Pons (tissue), 1 donor: ENCODE measurements at regions not wholly inside any gene's neighbourhood (a gene's known extent, or its start where the extent isn't known, plus 50 kb on each side); places are given as distances from the start of the nearest gene placed in this dataset.
"Not testable (repeated sequence)": the region's sequence is repeated elsewhere in the genome, so short reads cannot be mapped to it uniquely, and the experiment has no call there.

Experiments used
- DNase-seq: peaks from one replicate; pipeline ENCODE4 v3.0.0-alpha.2; 2016; ENCODE audit warnings: low spot score

GRCh38 chr7:152594801-152595200, 81.1 kb downstream of the XRCC2 start:
- DNase-seq, result no peak

DNA sequence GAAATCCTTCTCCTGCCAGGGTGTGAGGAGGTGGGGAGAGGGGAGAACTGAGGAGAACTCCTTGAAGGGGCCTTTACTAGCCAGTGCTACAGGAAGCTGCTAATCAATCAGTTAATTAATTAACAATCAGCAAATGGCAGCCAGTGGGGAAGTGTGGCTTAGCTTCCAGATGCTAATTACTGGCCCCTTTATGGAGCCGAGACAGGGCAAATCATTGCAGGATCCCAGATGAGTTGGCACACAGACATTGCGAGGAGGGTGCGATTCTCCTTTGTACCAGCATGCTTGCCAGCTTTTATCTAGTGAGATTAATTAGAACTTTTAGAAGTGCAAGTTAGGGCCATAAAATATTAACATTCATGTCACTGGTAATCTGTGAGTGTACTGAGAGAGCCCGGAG, 84.0 kb downstream of the XRCC2 start:
- DNase-seq, result no peak

DNA sequence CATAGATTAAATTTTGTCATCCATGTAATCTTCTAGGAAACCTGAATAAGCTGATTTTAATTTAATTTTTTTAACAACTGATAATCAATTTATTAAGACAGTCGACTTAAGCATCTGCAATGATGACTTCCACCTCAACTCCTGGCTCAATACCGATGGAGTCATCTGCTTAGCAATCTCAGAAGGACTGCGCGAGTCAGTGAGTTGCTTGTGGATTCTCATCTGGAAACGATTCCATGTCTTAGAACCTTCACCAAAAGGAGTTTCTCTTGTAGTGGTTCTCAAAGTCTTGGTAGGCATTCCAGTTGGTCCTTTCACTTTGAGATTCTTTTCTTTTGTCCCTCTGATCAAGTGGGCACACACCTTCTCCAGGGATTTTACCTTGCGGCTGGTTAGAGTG, 85.5 kb downstream of the XRCC2 start:
- DNase-seq, result no peak

DNA sequence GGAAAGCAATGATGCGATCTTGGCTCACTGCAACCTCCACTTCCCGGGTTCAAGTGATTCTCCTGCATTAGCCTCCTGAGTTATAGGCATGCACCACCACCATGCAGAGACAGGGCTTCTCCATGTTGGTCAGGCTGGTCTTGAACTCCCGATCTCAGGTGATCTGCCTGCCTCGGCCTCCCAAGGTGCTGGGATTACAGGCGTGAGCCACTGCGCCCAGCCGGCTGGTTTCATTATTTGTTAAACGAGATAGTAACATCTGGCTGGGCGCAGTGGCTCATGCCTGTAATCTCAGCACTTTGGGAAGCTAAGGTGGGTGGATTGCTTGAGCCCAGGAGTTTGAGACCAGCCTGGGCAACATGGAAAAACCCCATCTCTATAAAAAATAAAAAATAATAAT, 86.1 kb downstream of the XRCC2 start:
- DNase-seq, result not testable (repeated sequence)

GRCh38 chr7:152588350-152588749, 87.6 kb downstream of the XRCC2 start:
- no peak for DNase-seq

DNA sequence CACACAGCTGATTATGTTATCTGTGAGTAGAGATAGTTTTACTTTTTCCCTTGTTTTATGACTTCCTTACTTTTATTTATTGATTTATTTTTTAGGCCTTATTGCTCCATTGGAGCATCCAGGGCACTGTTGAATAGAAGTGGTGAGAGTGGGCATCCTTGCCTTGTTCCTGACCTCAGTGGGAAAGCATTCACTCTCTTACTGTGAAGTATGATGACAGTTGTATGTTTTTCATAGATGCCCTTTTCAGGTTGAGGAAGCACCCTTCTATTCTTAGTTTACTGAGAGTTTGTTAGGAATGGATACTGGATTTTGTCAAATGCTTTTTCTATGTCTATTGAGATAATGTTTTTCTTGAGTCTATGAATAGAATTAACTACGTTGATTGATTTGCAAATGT, 88.6 kb downstream of the XRCC2 start:
- DNase-seq, result no peak

DNA sequence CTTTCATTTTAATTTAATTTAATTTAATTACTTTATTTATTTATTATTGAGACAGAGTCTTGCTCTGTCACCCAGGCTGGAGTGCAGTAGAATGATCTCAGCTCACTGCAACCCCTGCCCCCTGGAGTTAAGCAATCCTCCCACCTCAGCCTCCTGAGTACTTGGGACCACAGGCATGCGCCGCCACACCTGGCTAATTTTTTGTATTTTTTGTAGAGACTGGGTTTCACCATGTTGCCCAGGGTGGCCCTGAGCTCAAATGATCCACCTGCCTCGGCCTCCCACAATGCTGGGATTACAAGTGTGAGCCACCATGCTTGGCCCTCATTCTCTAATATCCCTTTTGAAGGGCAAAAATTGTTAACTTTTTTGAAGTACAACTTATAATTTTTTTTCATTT, 92.9 kb downstream of the XRCC2 start:
- DNase-seq, result no peak

- DNase-seq, result no peak
Measured at GRCh38 chr7:152579070-152579469, 96.9 kb downstream of the XRCC2 start.

DNA sequence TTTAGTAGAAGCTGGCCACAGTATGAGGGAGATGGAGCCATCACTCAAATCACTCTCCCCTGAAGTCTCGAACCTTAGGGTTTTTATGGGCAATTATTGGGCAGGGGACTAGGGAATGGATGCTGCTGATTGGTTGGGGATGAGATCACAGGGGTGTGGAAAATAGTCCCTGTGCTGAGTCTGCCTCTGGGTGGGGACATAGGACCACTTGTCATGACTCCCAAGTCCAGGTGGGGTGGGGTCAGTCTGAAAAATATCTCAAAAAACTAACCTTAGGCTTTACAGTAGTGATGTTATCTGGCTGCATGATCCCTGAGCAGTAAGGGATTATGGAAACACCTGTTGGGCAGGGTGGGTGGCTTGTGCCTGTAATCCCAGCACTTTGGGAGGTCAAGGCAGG, 98.6 kb downstream of the XRCC2 start:
- no peak for DNase-seq

DNA sequence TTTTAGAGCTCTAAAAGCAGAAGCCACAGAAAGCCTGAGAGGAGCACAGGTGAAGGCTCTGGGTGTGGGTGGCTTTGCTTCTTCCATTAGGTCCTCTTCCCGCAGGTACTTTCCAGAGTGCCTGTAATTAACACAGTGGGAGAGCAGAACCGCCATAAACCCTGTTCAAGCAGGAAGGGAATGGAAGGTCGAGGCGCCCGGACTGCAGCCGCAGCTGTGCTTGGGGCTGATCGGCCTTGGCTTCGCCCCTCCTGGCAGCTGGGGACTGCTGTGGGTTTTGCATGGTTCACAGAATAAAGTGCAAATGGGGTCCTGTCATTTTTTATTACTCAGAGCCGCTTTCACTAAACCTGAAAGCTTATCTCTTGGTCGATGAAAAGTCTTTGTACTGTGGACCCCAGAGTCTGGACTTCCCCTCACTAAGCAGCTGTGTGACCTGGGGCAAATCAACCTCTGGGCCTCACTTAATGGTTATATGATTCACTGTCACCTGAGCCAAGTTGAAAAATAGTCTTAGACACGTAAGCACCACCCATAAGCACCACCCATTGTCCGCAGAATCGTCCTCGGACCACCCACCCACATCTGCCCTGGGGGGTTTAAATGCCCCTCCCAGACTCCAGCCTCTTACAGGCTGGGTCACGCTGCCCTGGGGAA, 100.9 kb downstream of the XRCC2 start:
- no peak for DNase-seq

GRCh38 chr7:152573186-152573585, 102.8 kb downstream of the XRCC2 start:
- not testable (repeated sequence) for DNase-seq

DNA sequence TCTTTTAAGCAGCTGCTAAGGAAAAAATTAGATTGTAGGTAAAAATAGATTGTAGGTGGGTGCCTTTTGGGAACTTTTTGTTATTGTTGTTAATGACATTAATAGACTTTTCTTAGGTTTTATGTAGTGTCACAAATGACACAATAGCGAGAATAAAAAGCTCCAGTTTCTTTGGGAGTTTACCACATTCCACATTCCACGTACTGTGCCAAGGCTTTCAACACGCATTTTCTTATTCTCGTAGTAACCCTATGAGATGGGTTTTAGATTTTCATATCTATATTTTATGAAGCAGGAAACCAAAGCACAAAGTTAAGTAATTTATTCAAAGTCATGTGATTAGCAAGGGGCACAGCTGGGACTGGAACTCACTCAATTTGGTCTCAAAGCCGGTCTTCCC, 103.8 kb downstream of the XRCC2 start:
- DNase-seq, result no peak

DNA sequence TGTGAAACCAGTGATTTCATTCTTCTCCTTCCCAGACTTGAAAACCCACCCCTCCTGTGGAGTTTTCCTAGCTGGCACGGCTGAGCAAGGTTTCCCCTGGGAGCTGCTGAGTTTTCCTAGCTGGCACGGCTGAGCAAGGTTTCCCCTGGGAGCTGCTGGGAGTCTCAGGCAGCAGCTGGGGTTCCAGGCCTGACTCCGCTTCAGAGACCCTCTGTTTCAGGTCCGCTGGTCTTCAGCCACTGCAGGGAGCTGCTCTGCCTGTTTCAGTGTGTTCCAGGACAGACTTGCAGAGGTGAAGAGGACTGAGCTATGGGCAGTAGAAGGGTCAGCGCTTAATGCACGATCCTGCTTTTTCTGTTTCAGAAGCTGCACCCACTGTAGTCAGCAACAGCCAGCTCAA, 104.9 kb downstream of the XRCC2 start:
- no peak for DNase-seq

GRCh38 chr7:152568972-152569371, 107.0 kb downstream of the XRCC2 start:
- DNase-seq, result no peak

DNA sequence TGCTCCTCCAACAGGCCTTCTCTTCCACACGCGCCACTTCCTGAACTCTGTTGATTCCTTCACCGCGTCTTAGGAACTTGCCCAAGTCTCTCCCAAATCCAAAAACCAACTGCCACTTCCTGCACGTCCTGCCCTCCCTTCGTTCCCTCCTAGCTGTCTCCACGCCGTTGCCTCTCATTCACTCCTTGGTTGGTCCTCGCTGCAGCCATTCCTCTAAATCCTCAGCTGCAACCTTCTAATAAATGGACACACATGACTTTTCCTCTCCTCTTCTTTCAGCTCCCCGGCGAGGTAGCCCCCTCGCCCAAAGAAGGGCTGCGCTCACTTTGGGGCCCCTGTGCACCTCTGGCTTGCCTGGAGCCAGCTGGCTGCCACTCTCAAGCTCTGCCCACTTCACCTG, 110.2 kb downstream of the XRCC2 start:
- no peak for DNase-seq

DNA sequence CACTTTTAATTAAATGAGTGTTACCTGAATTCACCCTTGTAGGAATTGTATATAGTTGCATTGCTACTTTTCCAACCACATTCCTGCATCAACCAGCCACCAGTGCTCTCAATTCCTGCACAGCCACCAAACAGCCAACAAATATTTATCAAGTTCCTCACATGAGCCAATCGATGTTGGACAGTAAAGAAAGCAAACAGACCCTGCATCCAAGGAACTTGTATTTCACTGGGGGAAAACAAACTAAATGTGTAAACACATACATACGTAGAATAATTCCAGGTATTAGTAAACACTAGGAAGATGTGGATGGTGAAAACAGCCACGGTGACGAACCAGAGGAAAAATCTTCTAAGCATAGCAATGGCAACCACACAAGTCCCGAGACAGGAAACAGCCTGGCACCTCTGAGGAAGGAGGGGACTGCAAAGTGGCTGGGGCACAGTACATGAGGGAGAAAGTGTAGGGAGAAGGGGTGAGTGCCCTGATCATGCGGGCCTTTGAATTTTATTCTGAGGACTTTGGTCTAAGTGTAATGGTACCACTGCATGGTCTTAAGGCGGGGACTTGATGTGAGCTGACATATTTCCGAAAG, 111.2 kb downstream of the XRCC2 start:
- no peak for DNase-seq

DNA sequence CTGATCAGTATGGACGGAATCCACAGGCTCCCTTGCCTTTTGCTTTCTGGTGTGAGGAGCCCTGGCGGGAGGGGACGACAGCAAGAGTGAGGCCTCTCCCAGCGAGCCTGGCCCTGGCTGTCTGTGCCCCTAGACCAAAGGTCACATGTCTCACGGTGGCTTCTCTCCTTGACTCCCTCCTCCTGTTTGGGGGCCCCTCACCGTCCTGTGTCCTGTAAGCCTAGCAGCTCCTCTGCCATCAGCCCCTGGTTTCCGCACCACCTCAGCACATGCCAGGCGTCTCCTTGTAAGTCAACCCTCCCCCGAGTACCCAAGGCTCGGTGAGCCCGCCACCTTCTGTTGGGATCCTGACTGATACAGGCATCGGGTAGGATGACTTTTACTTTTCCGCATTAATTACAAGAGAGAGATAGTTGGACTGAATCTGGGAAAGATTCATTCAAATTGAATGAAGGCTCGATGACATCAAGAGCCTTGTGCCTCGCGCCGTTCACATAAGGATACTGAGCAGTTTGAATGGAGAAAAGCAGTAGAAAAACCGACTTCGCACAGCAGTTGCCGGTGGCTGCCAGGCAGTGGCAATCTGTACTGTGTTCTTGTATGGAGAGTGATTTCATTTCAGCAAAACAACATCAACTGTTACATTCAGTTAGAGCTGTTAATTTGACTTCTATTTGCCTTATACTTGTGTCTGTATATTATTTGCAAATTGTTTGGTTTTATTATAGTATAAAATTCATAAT, 119.8 kb downstream of the XRCC2 start:
- DNase-seq, result no peak

GRCh38 chr7:152553671-152554317, 118.0 kb upstream of the KMT2C start:
- DNase-seq, result no peak

DNA sequence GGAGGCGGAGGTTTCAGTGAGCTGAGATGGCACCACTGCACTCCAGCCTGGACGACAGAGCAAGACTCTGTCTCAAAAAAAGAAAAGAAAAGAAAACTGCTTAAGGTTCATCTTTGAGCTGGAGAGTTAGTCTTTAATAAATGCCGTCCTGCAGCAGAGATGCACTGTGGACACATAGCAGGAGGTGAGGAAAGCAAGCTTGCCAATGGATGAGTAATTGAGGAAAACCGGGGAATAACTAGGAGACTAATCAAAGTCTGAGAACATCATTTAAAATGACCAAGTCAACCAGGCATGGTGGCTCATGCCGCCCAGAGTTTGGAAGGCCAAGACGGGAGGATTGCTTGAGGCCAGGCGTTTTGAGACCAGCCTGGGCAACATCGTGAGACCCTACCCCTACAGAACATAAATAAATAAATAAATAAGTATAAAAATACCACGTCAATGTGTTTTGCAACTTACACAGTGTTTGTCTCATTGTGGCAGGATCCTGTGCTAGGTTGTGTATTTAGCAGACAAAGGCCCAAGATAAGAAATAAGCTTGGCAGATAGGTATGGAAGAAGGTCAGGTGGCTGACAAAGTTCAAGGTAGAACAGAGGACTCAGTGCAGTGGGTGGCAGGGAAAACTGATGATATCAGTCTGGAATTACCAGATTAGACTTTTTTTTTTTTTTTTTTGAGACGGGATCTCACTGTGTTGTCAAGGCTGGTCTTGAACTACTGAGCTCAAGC, 115.7 kb upstream of the KMT2C start:
- DNase-seq, result no peak

DNA sequence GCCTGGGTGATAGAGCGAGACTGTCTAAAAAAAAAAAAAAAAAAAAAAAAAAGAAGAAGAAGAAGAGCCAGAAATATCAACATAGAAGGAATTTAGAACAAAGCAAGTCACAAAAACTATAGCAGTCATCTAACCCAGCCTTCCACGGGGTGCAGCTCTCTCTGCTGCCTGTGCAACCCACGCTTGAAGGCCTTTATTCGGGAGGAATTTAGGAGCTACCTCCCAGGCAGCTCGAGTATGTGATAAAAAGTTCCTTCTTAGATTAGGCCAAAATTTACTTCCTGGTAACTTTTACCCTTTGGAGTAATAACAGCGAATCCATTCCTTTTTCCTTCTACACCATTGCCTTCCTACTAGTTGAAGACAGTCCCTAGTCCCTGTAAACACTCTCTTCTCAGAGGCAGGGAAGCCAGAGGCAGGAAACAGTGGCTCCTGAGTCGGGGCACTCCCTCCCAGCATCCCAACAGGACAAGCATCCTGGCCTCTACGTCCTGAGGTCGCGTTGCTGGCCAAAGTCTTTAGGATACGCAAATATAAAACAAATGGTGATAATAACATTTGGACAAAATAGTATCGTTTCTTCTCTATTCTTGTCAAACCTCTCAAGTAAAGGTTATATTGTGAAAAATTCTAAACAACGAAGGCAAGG, 109.3 kb upstream of the KMT2C start:
- DNase-seq, result no peak

- no peak for DNase-seq
Measured at GRCh38 chr7:152544481-152544927, 108.7 kb upstream of the KMT2C start.

DNA sequence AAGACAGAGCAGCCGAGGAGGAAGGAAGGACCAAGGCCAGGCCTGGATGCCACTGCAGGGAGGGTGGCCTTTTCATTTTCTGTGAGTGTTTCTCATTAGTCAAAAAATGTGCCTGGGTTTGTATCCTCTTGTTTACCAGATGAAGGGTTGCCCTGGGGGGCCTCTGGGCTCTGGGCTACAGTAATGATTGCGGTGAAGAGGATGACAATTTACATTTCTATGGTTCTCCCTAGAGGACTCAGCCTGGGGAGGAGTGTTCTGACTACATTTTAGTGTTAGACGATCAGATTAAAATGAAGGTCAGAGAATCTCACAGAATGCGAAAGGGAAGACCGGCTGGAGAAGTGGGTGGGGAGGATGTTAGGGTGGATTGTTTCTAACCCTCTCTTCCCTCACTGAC, 108.0 kb upstream of the KMT2C start:
- DNase-seq, result no peak
